ENCODE measurements at regions not wholly inside any gene's neighbourhood (a gene's known extent, or its start where the extent isn't known, plus 50 kb on each side); places are given as distances from the start of the nearest gene placed in this dataset.

DNA sequence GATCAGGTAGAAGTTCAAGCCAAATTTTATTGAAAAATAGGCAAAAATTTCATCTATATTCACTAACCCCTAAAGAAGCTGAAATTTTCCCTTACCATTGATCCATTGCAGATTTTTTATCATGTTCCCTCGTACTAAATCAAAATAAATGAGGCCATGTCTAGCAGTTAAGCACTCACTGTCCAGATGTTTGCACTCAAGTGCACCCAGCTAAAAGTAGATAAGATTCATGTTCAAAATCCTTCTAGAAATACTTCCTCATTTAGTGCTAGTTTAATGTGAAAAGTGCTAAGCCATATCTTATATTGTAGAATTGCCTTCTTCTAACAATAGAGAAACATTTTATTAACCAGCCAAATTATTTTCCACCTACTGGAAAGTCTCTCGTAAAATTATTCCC is 164.7 kb upstream of the UBE2E2 start:
- TF ChIP-seq, protein P1, sequence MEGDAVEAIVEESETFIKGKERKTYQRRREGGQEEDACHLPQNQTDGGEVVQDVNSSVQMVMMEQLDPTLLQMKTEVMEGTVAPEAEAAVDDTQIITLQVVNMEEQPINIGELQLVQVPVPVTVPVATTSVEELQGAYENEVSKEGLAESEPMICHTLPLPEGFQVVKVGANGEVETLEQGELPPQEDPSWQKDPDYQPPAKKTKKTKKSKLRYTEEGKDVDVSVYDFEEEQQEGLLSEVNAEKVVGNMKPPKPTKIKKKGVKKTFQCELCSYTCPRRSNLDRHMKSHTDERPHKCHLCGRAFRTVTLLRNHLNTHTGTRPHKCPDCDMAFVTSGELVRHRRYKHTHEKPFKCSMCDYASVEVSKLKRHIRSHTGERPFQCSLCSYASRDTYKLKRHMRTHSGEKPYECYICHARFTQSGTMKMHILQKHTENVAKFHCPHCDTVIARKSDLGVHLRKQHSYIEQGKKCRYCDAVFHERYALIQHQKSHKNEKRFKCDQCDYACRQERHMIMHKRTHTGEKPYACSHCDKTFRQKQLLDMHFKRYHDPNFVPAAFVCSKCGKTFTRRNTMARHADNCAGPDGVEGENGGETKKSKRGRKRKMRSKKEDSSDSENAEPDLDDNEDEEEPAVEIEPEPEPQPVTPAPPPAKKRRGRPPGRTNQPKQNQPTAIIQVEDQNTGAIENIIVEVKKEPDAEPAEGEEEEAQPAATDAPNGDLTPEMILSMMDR (IDR thresholded peaks at IDR 0.05), result no peak
- TF ChIP-seq EP300 (IDR thresholded peaks at IDR 0.05), result no peak
- no peak for TF ChIP-seq POLR2A (IDR thresholded peaks at IDR 0.05)
